COLO668 (cell line): ENCODE measurements at regions not wholly inside any gene's neighbourhood (a gene's known extent, or its start where the extent isn't known, plus 50 kb on each side); places are given as distances from the start of the nearest gene placed in this dataset.

Source experiments
- DNase-seq: peaks from one replicate; lab custom pipeline; 2025; ENCODE audit not compliant: unreplicated experiment; lab: John Stamatoyannopoulos, UW

DNA sequence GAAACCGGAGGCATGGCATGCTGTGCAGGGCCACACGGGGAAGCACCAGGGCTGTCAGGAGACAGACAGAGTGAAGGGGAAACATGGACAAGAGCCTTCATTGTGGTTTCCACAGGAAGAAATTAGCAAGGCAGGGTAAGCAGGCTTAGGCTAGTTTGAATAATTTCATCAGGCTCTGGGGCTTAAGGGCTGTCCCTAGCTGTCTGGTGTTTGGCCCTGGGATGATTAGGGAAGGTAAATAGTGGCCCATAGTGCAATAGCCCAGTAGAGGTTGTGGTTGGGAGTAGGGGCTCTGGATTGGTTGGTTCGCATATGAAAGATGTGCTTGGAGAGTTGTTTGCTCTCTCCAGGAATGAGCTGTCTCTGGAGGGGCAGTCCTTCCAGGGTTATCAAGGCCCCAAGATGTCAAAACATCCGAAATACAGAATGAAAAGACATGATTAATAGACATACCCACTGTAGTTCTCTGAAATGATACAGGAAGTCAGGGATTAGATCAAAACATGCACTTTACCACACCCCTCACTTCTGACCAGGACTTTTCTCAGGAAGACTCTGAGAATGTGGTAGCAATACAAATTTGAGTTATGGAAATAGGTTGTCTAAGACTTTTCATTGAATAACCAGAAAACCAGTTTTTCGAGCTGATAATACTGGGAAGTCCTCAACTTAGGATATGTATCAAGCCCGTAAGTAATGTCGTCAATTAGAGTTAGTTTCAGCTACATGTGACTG lies 224.9 kb upstream of the NFE2L3 start:
- no peak for DNase-seq

GRCh38 chr7:25927626-25927978 lies 224.4 kb upstream of the NFE2L3 start:
- no peak for DNase-seq

DNA sequence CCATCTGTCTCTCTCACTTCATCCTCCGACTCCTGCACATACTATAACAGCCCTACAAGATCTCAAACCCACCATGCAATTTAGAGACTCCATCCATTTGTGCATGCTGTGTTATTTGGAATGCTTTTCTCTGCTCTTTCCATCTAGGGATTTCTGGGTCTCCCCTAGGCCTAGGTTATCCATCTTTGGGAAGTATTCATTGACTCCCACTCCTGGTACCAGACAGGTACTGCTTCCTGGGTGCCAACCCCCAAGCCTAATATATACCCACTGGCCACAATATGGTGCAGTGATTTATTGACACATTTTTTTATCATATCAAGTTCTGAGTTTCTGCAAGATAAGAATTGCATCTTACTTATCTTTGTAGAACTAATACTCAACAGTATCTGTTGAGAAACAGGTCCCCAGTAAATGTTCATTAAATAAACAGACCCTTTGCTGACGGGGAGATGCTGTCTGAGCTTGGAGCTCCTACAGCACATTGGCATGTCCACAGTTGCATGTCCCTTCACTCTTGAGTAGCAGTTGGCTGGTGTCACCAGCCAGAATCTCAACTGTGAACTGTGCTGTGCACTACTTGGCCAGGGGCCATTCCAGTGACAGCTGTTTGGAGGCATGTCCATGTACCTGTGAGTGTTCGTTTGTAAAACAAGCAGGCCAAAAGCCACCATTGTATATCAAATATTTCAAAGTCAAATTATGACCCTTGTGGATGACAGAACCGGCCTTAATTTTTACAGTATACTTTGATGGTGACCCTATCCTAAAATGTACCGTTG lies 223.3 kb upstream of the NFE2L3 start:
- DNase-seq, result no peak

DNA sequence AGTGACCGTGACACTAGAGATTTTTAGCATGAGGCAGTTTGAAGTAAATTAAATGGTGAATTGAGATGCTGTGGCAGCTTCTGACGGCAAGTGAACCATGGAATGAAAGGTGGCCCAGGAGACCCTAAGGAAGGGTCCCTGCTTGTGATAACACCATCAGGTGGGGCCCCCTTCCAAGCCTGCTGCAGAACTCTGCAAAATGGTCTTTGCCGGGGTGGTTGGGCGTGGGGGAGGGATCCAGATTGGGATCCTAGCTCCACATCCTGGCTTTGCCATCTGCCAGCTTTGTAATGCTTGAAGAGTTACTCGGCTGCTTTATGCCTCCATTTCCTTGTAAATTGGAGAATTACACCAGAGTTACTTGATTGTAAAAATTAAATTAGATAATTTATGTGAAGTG lies 222.6 kb upstream of the NFE2L3 start:
- DNase-seq, result no peak

GRCh38 chr7:25930492-25931048 lies 221.4 kb upstream of the NFE2L3 start:
- DNase-seq, result no peak

DNA sequence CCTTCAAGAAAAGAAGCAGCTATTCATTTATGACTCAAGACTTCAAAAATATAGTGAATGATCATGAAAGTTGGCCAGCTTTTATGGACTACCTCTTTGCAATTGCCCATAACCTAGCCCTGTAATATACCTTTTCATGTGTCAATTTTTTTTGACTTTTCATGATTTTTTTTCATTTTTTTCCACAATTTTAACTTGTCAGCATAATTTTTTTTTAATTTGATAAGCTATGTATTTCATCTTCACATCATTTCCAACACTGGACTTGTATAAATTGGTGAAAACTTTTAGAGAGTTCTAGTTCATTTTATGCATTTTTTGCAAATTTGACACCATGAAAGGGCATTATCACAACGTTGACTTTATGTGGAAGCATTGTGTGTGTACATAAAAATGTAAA lies 220.8 kb upstream of the NFE2L3 start:
- no peak for DNase-seq

DNA sequence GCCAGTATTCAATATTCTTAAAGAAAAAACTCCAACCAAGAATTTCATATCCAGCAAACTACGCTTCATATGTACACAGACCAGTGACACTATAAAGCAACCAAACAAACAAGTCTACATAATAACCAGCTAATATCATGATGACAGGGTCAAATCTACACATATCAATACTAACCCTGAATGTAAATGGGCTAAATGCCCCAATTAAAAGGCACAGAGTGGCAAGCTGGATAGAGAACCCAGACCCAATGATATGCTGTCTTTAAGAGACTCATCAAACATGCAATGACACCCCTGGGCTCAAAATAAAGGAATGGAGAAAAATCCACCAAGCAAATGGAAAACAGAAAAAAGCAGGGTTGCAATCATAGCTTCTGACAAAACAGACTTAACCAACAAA lies 218.1 kb upstream of the NFE2L3 start:
- DNase-seq, result no peak

DNA sequence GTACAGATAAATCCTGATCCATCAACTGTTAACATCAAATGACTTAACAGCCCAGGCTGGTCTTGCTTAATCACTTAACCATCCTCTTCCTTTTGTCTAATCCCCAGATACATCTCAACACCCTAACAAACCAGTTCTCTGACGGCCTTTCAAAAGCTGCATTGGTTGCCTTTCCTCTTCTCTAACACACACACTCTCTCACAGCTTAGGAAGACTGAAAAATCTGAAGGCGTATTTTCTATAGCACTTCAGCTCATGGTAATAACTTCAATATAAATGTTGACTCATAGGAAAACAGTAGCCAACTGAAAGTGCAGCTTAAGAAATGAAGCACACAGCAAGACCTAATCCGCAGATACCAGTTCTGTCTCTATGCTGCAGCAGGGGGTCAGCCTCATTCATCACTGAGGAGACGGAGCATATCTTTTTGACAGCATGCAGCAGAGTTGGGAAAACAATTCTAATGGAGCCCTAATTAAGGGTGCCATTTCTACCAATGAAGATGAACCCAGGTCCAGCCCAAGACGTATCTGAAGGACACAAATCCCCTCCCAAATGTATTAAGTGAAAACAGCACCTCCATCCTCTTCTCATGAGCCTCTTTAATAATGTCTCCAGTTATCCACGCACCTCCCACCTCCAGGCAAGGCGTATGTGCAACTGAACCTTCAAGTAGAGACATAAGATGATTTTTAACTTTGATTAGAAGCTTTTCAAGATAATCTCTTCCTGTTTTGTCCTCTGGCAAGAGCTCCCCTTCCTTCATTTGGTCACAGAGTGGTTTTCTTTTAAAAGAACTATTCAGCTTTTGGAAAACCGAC lies 211.7 kb upstream of the NFE2L3 start:
- DNase-seq, result no peak

DNA sequence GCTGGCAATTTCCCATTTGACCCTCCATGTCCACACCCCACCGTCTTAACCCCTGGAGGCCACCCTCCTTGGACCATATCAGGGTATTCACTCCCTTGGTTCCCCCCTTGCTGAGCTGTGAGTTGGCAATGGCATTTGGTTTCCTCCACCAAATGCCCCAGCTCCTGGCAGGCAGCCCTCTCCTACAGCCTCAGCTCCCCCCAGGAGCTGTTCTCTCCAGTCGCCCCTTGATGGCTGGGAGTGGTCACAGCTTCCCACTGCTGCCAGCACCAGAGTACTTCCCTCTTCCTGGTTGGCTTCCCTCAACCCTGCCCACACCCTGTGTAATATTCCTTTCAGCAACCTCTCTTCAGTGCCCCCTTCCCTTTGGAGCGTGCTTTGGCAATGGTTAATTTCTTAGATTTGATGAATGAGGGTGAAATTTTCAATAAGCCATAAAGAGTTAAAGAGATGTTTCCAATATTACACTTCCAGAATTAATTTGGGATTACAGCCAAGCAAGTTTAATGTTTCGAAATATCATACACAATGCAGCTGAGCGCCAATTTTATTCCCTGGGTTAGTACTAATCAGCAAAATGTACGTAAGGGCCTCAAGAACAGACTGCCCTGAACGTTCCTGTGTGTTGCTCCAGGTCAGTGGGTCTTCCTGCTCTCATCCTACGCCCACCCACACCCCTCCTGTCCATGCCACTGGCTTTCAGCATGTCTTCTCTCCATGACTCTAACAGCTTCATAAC lies 207.1 kb upstream of the NFE2L3 start:
- DNase-seq, result no peak

- no peak for DNase-seq
Measured at GRCh38 chr7:25945608-25946007, 206.4 kb upstream of the NFE2L3 start.

- DNase-seq, result no peak
Measured at GRCh38 chr7:25946181-25946580, 205.8 kb upstream of the NFE2L3 start.

GRCh38 chr7:25947669-25948516 lies 204.1 kb upstream of the NFE2L3 start:
- DNase-seq, result no peak

- DNase-seq, result no peak
Measured at GRCh38 chr7:25949736-25950487, 202.1 kb upstream of the NFE2L3 start.

DNA sequence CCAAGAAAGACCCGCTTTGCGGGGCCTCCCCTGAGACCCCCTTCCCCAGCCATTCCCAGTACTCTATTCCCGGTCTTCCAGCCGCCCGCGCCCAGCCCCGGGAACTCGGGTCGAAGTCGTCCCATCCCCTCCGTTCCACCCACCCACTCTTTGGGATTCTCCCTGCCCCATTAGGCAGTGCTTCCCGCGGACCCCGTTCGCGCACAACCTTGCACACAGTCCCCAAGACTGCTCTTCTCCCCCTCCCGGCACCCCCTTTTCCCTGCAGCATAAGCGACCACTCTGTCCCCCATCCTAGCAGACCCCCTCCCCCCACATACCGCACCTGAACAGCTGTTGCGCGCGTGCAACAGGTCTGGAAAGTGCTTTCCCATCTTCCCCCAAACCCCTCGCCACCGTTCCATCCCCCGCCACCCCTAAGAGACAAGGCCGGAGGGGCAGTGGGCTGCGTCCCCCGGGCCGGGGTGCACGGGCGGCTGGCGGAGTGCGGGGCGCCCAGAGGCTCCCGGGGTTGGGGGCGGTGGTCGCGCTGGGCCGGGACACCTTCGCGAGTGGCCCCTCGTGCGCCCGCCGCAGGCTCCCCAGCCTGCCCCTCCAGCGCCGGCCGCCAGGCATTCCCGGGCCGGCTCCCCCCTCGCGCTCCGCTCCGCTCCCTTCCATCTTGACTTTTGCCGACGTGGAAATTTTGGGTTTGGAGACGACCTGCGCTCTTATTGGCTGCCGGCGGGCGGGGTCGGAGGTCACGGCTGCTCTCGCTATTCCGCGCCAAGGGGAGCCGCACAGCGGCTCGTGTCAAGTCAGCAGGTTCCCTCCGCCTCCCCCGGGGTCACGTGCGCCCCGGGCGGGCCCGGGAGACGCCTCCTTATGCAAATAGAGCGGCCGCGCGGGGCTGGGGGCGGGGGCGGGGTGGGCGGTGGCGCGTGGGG lies 201.2 kb upstream of the NFE2L3 start:
- peak; percentile 98 for DNase-seq

- peak; percentile 65 for DNase-seq
Measured at GRCh38 chr7:25951414-25952260, 200.4 kb upstream of the NFE2L3 start.

DNA sequence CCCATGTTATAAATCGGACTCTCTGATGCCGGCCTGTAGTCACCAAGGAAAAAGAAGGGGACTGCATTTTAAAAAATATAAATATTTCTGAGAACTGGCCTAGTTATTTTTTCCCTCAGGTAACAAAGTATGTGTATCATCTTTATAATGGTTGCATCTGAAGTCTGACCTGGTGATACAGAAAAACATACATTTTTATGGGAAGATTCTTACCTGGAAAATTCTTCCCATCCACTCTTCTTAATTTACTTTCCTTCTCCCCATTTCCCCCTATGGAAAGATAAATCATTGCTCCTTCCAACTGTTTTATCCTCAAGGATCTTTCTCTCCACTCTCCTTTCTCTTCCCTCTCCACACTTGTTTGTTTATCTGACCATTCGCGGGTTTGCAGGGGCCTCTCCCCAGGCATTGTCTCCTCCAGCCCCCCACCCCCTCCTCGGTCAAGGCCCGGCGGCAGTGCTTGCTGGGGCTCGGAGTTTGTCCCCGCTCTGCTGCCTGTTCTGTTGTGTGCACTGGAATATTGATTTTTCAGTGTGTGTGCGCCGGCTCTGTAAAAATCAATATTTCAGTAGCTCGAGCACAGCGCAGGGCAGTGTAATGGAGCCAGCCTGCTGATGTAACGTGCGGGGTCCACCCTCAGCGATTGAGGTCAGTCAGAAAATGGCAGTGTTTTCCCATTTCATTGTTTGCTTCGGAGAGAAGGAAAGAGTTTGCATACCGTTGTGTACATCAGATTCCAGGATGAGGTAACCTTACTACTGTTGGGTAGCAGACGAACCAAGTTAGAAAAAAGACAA lies 199.5 kb upstream of the NFE2L3 start:
- peak; percentile 93 for DNase-seq
